Neural progenitor cell (in vitro differentiated cells): ENCODE measurements at regions not wholly inside any gene's neighbourhood (a gene's known extent, or its start where the extent isn't known, plus 50 kb on each side); places are given as distances from the start of the nearest gene placed in this dataset.

Experiments
- DNase-seq: peaks from one replicate; pipeline ENCODE4 v3.0.0-alpha.2; 2016; ENCODE audit warnings: low spot score
- H2AFZ ChIP-seq: fragments of 200-600 bp; sonication (generic); replicated peaks from 2 replicates; pipeline ENCODE4 v1.6.1; 2016; ENCODE audit warnings: antibody characterized with exemption
- H3F3A ChIP-seq: fragments of 200-600 bp; sonication (generic); 2 replicates; pipeline ENCODE4 v1.6.1; 2016; ENCODE audit warnings: antibody characterized with exemption, low read depth
- H3K27ac ChIP-seq: fragments of 200-600 bp; sonication (generic); 2 replicates; pipeline ENCODE4 v1.5.1; 2016; ENCODE audit warnings: mild to moderate bottlenecking
- H3K27me3 ChIP-seq: fragments of 200-600 bp; sonication (generic); 2 replicates; pipeline ENCODE4 v1.6.1; 2016; ENCODE audit warnings: mild to moderate bottlenecking, moderate library complexity
- H3K36me3 ChIP-seq: fragments of 200-600 bp; sonication (generic); 2 replicates; pipeline ENCODE4 v1.5.1; 2016
- H3K4me1 ChIP-seq: fragments of 200-600 bp; sonication (generic); 2 replicates; pipeline ENCODE4 v1.6.1; 2016; ENCODE audit warnings: mixed run types
- H3K4me2 ChIP-seq: fragments of 200-600 bp; sonication (generic); 2 replicates; pipeline ENCODE4 v1.6.1; 2016
- H3K4me3 ChIP-seq: fragments of 200-600 bp; sonication (generic); 2 replicates; pipeline ENCODE4 v1.5.1; 2016
- H3K79me2 ChIP-seq: fragments of 200-600 bp; sonication (generic); 2 replicates; pipeline ENCODE4 v1.6.1; 2016; ENCODE audit warnings: low read depth
- H3K9ac ChIP-seq: fragments of 200-600 bp; sonication (generic); 2 replicates; pipeline ENCODE4 v1.6.1; 2016
- H3K9me3 ChIP-seq: fragments of 200-600 bp; sonication (generic); 2 replicates; pipeline ENCODE4 v1.5.1; 2016; ENCODE audit warnings: low read depth
- H4K20me1 ChIP-seq: fragments of 200-600 bp; sonication (generic); 2 replicates; pipeline ENCODE4 v1.6.1; 2016; ENCODE audit warnings: low read depth
- H3K27ac Mint-ChIP-seq: 3 replicates; pipeline ENCODE4 v1.8.0; 2021; ENCODE audit warnings: mixed read lengths
- H3K27me3 Mint-ChIP-seq: 2 replicates; pipeline ENCODE4 v1.8.0; 2022; ENCODE audit warnings: low read depth, mild to moderate bottlenecking, inconsistent platforms, moderate library complexity, mixed read lengths; ENCODE audit not compliant: insufficient read depth
- H3K36me3 Mint-ChIP-seq: 3 replicates; pipeline ENCODE4 v1.8.0; 2021; ENCODE audit warnings: mixed read lengths
- H3K4me1 Mint-ChIP-seq: 3 replicates; pipeline ENCODE4 v1.8.0; 2021; ENCODE audit warnings: mixed read lengths
- H3K4me3 Mint-ChIP-seq: 3 replicates; pipeline ENCODE4 v1.8.0; 2021; ENCODE audit warnings: mild to moderate bottlenecking, moderate library complexity, mixed read lengths
- H3K9me3 Mint-ChIP-seq: 3 replicates; pipeline ENCODE4 v1.8.0; 2020; ENCODE audit warnings: mixed read lengths
- EZH2 ChIP-seq: fragments of 200-600 bp; sonication (generic); IDR thresholded peaks from 2 replicates; pipeline ENCODE4 v1.6.1; 2017; ENCODE audit warnings: antibody characterized with exemption, mild to moderate bottlenecking, moderate library complexity
- EZH2phosphoT487 ChIP-seq: fragments of 200-600 bp; sonication (generic); IDR thresholded peaks from 2 replicates; pipeline ENCODE4 v1.6.1; 2017; ENCODE audit warnings: antibody characterized with exemption
- TF ChIP-seq, protein P1 (sequence below): fragments of 200-600 bp; sonication (generic); IDR thresholded peaks from 2 replicates; pipeline ENCODE4 v1.5.1; 2017; ENCODE audit warnings: antibody characterized with exemption, mild to moderate bottlenecking

DNA sequence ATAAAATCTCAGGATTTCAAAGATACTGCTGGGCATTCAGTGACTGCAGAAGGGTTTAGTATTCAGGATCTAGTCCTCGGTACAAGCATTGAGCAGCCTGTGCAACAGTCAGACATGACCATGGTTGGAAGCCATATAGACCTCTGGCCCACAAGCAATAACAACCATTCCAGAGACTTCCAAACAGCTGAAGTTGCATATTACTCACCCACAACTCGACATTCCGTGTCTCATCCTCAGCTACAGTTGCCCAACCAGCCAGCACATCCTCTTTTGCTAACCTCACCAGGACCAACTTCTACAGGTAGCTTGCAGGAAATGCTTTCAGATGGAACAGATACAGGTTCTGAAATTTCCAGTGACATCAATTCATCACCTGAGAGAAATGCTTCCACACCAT lies 156.8 kb downstream of the C11orf91 start:
- no peak overlapping the region for H2AFZ ChIP-seq

GRCh38 chr11:33542921-33543320 lies 157.7 kb downstream of the C11orf91 start:
- Histone ChIP-seq H4K20me1 (no peaks in the 10 kb centered on the region), H3K27ac (no peak overlapping the region), H2AFZ (no peak overlapping the region), H3K9ac (no peak overlapping the region), H3K4me2 (no peak overlapping the region), H3F3A (no peaks in the 10 kb centered on the region), H3K4me3 (no peak overlapping the region), H3K4me1 (no peaks in the 10 kb centered on the region), H3K79me2 (no peaks in the 10 kb centered on the region), H3K36me3 (no peaks in the 10 kb centered on the region), H3K9me3 (no peaks in the 10 kb centered on the region), H3K27me3 (no peaks in the 10 kb centered on the region)
- no peak overlapping the region for H3K4me3 Mint-ChIP-seq
- peaks cover 7% of the 10 kb centered on the region for H3K36me3 Mint-ChIP-seq
- H3K9me3 Mint-ChIP-seq: no peaks in the 10 kb centered on the region
- peaks cover 5% of the 10 kb centered on the region for H3K27me3 Mint-ChIP-seq
- peak; percentile 60 for DNase-seq
- H3K27ac Mint-ChIP-seq: no peak overlapping the region
- TF ChIP-seq, protein P1, sequence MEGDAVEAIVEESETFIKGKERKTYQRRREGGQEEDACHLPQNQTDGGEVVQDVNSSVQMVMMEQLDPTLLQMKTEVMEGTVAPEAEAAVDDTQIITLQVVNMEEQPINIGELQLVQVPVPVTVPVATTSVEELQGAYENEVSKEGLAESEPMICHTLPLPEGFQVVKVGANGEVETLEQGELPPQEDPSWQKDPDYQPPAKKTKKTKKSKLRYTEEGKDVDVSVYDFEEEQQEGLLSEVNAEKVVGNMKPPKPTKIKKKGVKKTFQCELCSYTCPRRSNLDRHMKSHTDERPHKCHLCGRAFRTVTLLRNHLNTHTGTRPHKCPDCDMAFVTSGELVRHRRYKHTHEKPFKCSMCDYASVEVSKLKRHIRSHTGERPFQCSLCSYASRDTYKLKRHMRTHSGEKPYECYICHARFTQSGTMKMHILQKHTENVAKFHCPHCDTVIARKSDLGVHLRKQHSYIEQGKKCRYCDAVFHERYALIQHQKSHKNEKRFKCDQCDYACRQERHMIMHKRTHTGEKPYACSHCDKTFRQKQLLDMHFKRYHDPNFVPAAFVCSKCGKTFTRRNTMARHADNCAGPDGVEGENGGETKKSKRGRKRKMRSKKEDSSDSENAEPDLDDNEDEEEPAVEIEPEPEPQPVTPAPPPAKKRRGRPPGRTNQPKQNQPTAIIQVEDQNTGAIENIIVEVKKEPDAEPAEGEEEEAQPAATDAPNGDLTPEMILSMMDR: peak; percentile 75
- TF ChIP-seq EZH2phosphoT487: no peak
- peaks cover 14% of the 10 kb centered on the region for H3K4me1 Mint-ChIP-seq

More for the DNA sequence above, 156.8 kb downstream of the C11orf91 start:
- peaks cover 14% of the 10 kb centered on the region for H3K4me1 Mint-ChIP-seq
- no peaks in the 10 kb centered on the region for H3K9me3 Mint-ChIP-seq
- H4K20me1 ChIP-seq: no peaks in the 10 kb centered on the region
- peaks cover 5% of the 10 kb centered on the region for H3K27me3 Mint-ChIP-seq
- no peak overlapping the region for H3K4me2 ChIP-seq
- H3K4me3 Mint-ChIP-seq: no peak overlapping the region
- no peaks in the 10 kb centered on the region for H3K27me3 ChIP-seq
- no peaks in the 10 kb centered on the region for H3K9me3 ChIP-seq
- H3K27ac Mint-ChIP-seq: no peak overlapping the region
- H3K4me1 ChIP-seq: no peaks in the 10 kb centered on the region
- H3K36me3 Mint-ChIP-seq: peaks cover 7% of the 10 kb centered on the region
- TF ChIP-seq, protein P1: no peak
- TF ChIP-seq EZH2: no peak
- no peak for TF ChIP-seq EZH2phosphoT487
- H3K79me2 ChIP-seq: no peaks in the 10 kb centered on the region
- no peak overlapping the region for H3K9ac ChIP-seq
- no peak overlapping the region for H3K4me3 ChIP-seq
- no peaks in the 10 kb centered on the region for H3F3A ChIP-seq
- no peak overlapping the region for H3K27ac ChIP-seq
- no peak for DNase-seq
- H3K36me3 ChIP-seq: no peaks in the 10 kb centered on the region

DNA sequence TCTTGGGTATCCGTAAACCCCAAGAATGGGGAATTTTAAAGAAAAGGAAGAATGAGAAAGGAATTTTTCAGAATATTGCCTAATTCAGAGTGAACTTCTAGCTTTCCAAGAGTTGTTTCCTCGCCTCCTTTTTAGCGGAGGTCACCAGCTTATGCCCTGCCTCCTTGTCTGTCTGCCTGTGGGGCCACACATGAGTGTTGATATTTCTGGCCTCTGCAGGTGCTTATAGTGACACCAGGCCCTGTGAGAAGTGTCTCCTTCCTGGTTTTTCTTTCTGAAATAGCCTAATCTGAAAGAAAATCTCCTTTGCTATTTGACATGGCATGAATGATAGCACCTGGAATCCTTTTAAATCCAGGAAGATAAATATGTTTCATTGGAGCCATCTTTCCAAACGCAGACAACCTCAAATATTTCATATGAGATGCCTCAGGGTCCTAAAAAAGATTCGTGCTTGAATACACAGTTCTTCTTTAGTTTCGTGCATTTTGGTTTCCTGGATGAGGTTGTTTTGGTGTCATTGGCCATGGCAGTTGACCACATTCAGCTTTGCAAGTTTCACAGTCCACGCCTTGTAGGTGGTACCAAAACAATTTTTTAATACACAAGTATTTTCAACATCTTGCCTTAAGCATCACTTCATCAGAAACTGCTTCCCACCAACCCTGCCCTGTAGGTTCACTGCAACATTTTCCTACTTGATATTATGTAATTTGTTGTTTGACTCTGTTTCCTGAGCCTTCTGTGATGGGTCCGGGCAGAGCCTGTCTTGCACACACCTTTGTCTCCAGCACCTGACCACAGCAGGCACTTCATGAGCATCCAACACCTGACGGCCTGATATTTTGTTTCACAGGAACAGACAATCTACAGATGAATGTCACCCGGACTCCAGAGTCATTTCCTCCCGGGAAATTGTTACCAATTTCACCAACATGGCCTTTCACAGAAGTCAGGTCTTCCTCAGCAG lies 159.4 kb downstream of the C11orf91 start:
- Histone ChIP-seq H3F3A (no peaks in the 10 kb centered on the region), H2AFZ (no peak overlapping the region), H3K4me3 (no peak overlapping the region), H3K4me2 (no peak overlapping the region), H3K79me2 (no peaks in the 10 kb centered on the region), H3K36me3 (no peaks in the 10 kb centered on the region), H3K27me3 (no peaks in the 10 kb centered on the region), H3K27ac (no peak overlapping the region), H3K4me1 (no peaks in the 10 kb centered on the region), H3K9me3 (no peaks in the 10 kb centered on the region), H3K9ac (no peak overlapping the region), H4K20me1 (no peaks in the 10 kb centered on the region)
- no peak for TF ChIP-seq EZH2phosphoT487
- no peak for TF ChIP-seq EZH2
- TF ChIP-seq, protein P1: no peak
- peaks cover 10% of the 10 kb centered on the region for H3K4me1 Mint-ChIP-seq
- DNase-seq: no peak
- H3K9me3 Mint-ChIP-seq: no peaks in the 10 kb centered on the region
- peaks cover 5% of the 10 kb centered on the region for H3K27me3 Mint-ChIP-seq
- no peak overlapping the region for H3K27ac Mint-ChIP-seq
- peaks cover 7% of the 10 kb centered on the region for H3K36me3 Mint-ChIP-seq
- no peak overlapping the region for H3K4me3 Mint-ChIP-seq
